HK-2 (cell line): ENCODE measurements at regions not wholly inside any gene's neighbourhood (a gene's known extent, or its start where the extent isn't known, plus 50 kb on each side); places are given as distances from the start of the nearest gene placed in this dataset.
"Not testable (repeated sequence)": the region's sequence is repeated elsewhere in the genome, so short reads cannot be mapped to it uniquely, and the experiment has no call there.

Source experiments
- DNase-seq: peaks from one replicate; pipeline ENCODE4 v3.0.0-alpha.2; 2018; ENCODE audit not compliant: unreplicated experiment

GRCh38 chr12:127928615-127929571 is 338.1 kb upstream of the TMEM132C start:
- no peak for DNase-seq

DNA sequence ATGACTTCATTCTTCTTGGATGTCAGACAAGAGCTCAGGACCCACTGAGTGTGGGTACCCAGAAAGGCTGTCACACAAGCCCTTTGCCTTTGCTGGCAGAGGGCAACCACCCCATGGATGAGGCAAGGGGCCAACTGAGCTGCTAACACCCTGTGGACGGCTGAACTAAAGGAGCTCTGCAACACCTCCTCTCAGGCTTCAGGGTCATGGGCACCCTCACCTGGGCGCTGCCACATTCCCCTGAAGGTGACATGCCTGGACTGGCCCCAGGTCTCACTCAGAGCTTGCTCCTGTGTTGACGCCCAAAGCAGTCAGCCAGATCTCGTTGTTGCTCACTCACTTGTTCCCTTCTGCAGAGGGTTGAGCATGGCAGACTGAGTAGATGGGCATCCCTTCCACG is 336.8 kb upstream of the TMEM132C start:
- no peak for DNase-seq

DNA sequence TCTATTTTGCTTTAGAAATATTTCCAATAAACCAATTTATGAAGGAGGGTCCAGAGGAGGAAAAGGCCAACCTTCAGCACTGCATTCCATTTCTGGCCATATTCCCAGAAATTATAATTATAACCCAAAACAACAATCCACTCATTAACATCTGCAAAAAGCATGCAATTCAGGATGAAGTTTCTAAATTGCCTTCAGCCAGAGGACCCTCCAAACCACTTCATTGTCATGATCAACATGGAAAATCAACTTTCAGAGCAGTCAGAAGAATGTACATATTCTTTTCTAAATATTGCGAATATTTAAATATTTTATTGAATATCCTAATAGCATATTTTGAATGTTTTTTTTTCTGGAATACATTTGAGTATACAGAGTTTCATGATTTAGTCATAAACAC is 332.6 kb upstream of the TMEM132C start:
- DNase-seq = no peak

DNA sequence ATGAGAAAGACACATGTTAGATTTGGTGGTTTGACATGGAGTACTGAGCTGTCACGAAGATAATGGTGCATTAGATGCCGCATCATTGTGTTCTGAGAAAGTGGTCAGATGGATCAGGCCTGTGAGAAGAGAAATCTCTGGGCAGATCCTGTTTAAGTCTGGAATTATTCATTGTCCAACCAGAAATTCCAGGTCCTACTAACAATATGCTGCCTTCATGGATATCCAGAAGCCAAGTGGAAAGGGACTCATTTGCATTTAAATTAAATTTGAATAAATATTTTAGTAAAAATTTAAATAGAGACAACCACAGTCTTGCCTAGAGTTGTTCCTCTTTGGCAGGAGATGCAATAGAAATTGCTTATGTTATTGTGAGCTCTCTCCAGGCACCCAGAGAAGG is 330.5 kb upstream of the TMEM132C start:
- DNase-seq = no peak

- DNase-seq = no peak
These were observed 325.6 kb upstream of the TMEM132C start for GRCh38 chr12:127941332-127941731.

DNA sequence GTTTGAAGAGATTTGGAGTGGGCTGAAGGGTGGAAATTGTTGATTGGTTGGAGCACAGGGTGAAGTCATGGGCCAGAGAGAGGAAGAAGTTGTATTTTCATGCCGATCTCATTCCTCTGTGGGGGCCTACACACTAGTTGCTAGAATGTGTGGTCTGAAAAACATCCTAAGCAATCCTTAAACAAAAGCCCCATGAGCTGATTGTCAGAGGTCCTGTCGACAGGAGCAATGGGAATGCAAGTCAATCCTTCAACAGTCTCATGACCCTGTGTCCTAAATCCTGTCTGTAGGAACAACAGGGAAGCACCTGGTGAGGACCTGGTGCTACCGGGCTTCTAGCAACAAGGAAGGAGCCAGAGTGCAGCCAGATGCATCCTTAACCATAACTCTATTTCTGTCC is 324.0 kb upstream of the TMEM132C start:
- no peak for DNase-seq

- DNase-seq = no peak
These were observed 323.3 kb upstream of the TMEM132C start for GRCh38 chr12:127943481-127944210.

DNA sequence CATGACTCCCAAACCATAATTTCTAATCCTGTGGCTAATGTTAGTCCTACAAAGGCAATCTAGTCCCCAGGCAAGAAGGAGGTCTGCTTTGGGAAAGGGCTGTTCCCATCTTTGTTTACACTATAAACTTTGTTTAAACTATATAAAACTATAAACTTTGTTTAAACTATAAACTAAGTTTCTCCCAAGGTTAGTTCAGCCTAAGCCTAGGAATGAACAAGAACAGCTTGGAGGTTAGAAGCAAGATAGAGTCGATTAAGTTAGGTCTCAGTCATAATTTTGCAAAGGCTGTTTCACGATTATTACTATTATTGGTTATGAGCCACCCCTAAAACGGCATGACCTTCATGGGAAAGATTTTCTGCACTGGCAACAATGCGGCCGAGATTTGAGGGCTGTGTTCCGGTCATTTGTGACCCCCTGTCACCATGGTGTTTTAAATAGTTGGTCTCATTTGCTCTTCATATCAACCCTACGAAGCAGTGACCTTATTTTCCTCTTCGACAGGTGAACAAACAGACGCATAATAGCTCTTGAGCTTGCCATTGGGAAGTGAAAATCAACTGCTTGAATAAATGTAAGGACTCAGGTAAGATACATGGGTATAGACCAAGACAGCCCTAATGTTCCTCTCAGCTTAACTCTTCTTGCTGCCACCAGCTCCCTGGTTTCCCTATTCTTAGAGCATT is 322.6 kb upstream of the TMEM132C start:
- no peak for DNase-seq

DNA sequence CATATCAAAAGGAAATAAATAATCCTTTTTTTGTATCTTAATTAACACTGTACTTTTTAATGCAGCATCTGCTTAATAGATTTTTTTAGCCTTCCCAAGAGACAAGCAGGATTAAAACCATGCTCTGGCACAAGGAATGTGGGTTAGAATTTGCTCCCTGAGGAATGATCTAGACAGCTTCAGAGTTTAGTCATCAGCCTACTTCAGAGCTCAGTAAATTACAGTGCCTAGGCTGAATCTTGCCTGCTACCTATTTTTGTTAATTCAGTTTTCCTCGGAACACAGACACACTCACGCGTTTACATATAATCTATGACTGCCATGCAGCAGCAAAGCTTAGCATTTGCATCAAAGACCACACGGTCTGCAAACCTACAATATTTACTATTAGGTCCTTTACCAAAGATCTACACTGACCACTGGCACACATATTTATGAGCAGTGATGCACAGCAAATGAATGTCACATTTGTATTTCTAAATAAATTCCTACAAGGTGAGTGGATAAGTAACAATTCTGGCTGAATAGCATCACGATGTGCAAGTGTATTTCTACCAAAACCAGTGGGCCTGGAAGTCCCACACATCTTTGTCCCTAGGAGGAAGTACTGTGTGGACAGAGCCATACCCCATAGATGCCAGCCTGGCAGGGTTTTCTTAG is 309.8 kb upstream of the TMEM132C start:
- DNase-seq = no peak

DNA sequence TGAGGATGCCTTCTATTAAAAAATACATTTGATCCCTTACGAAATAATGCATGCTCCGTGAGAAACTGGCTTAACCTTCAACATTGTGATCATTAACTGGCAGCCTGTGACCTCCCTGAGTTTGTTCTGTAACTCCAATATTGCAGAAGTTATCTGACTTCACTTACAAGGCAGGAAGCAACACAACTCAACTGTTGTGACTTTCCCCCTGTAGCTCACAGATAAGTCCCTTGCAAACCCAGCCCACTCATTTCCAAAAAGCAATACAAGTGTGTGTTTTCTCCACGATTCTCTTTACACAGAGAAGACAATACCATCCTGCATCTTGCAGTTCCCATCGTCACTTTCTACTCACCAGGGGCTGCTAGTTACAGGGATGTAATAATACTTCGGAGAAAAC is 304.7 kb upstream of the TMEM132C start:
- DNase-seq = no peak

DNA sequence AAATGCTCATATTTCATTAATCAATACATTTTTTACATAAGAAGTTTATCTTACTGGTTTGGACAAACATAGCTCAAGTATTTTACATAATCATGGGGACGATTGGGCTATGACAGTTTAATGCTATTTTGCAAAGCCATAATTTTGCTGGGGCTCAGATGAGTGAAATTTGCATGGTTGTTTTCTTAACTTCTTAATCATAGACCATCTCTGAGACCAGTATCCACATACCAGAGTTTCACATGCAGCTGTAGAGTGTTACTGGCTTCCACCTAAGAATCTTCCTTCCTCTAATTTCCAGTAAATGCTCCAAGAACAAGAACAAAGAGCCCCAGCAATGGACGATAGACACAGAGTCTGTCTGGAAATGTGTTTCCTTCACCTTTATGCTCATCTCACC is 303.0 kb upstream of the TMEM132C start:
- DNase-seq = no peak

- no peak for DNase-seq
These were observed 302.3 kb upstream of the TMEM132C start for GRCh38 chr12:127964717-127965116.

- DNase-seq = no peak
These were observed 300.6 kb upstream of the TMEM132C start for GRCh38 chr12:127966331-127966730.

- DNase-seq = no peak
These were observed 296.5 kb upstream of the TMEM132C start for GRCh38 chr12:127970491-127970890.

GRCh38 chr12:127980585-127980984 is 286.4 kb upstream of the TMEM132C start:
- DNase-seq = no peak

DNA sequence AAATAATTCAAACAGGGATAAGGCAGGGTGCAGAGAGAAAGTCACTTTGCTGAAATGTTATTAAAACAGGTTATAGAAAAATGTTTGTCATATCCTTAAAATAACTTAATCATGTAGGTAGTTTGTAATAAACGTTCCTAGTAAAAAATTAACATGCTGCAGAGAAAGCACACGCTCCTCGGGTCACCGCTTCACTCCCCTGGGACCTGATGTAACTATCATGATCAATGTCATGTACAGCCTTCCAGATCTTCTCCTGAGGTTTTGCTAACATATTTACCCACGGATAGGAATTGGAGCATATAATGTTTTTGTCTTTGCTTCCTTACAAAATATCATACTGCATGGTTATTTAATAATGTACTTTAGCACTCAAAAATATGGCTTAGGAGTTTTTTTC is 285.1 kb upstream of the TMEM132C start:
- DNase-seq = no peak

DNA sequence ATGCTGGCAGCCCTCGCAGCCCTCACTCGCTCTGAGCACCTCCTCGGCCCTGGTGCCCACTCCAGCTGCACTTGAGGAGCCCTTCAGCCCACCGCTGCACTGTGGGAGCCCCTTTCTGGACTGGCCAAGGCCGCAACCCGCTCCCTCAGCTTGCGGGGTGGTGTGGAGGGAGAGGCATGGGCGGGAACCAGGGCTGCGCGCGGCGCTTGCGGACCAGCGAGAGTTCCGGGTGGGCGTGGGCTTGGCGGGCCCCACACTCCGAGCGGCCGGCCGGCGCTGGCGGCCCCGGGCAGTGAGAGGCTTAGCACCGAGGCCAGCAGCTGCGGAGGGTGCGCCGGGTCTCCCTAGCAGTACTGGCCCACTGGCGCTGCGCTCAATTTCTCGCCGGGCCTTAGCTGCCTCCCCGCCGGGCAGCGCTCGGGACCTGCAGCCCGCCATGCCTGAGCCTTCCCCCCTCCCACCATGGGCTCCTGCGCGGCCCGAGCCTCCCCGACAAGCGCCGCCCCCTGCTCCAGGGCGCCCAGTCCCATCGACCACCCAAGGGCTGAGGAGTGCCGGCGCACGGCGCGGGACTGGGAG is 283.7 kb upstream of the TMEM132C start:
- DNase-seq = not testable (repeated sequence)

DNA sequence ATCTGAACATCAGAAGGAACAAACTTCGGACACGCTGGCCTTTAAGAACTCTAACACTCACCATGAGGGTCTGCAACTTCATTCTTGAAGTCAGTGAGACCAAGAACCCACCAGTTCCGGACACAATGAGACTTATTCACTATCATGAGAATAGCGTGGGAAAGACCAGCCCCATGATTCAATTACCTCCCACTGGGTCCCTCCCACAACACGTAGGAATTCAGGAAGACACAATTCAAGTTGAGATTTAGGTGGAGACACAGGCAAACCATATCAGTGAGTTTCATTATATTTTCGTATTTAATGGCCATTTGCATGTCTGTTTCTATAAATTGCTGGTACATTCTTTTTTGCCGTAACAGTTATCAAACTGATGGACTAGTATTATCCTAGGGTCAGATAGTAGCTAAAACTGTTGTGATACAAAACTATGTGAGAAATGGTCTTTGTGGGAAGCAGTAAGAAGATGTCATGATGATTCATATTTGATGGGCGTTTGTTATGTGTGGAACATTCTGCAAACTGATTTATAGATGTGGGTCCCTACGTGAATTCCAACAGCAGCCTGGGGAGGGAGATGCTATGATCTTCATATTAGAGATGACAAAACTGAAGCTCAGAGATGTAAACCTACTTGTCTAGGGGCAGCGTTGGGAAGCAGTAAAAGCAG is 282.4 kb upstream of the TMEM132C start:
- DNase-seq = no peak

GRCh38 chr12:127987199-127987901 is 279.6 kb upstream of the TMEM132C start:
- no peak for DNase-seq

DNA sequence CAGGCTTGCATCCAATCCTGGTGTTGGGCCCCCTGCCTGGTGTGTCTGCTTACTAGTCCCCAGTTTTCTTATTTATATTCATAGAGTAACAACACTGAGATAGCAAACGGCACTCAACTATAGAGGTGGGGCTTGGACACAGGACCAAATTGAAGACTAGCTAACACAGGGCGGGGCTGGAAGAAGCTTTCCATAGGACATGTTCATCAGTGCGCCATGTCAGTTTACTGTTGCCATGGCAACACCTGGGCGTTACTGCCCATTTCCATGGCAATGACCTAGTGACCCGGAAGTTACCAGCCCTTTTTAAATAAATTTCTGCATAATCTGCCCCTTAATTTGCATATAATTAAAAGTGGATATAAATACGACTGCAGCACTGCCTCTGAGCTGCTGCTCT is 275.5 kb upstream of the TMEM132C start:
- no peak for DNase-seq
